Neuronal stem cell (in vitro differentiated cells): ENCODE measurements at regions not wholly inside any gene's neighbourhood (a gene's known extent, or its start where the extent isn't known, plus 50 kb on each side); places are given as distances from the start of the nearest gene placed in this dataset.

ENCODE experiments used
- DNase-seq: peaks from one replicate; pipeline ENCODE4 v3.0.0-alpha.2; 2013; ENCODE audit warnings: low spot score
- H2AFZ ChIP-seq: one replicate; pipeline ENCODE4 v1.6.1; 2013; ENCODE audit warnings: mild to moderate bottlenecking, low read length, inconsistent platforms
- H2AK5ac ChIP-seq: 2 replicates; pipeline ENCODE4 v1.6.1; 2013; ENCODE audit warnings: low read depth, mild to moderate bottlenecking, inconsistent platforms, low read length, moderate library complexity, mixed read lengths
- H2BK120ac ChIP-seq: 2 replicates; pipeline ENCODE4 v1.6.1; 2013; ENCODE audit warnings: low read depth, mild to moderate bottlenecking, inconsistent platforms, low read length, moderate library complexity, mixed read lengths
- H2BK12ac ChIP-seq: one replicate; pipeline ENCODE4 v1.6.1; 2013; ENCODE audit warnings: low read length, inconsistent platforms
- H2BK15ac ChIP-seq: 2 replicates; pipeline ENCODE4 v1.6.1; 2013; ENCODE audit warnings: mild to moderate bottlenecking, low read length, inconsistent platforms, mixed read lengths
- H2BK5ac ChIP-seq: one replicate; pipeline ENCODE4 v1.6.1; 2013; ENCODE audit warnings: inconsistent platforms, mild to moderate bottlenecking, low read length, moderate library complexity
- H3K14ac ChIP-seq: one replicate; pipeline ENCODE4 v1.6.1; 2013; ENCODE audit warnings: low read length, inconsistent platforms
- H3K18ac ChIP-seq: 2 replicates; pipeline ENCODE4 v1.6.1; 2013; ENCODE audit warnings: low read length, inconsistent platforms
- H3K23ac ChIP-seq: 2 replicates; pipeline ENCODE4 v1.6.1; 2013; ENCODE audit warnings: low read depth, mild to moderate bottlenecking, mixed read lengths, low read length, inconsistent platforms; ENCODE audit not compliant: poor library complexity
- H3K27ac ChIP-seq: replicated peaks from 3 replicates; pipeline ENCODE4 v1.5.1; 2013; ENCODE audit warnings: low read length, inconsistent platforms
- H3K27me3 ChIP-seq, 3 experiments: 2 replicates each; pipeline ENCODE4 v1.6.1; 2013; ENCODE audit warnings: low read length in 3 of 3, mild to moderate bottlenecking in 2 of 3, inconsistent platforms in 1 of 3, low read depth in 1 of 3, mixed read lengths in 1 of 3, moderate library complexity in 1 of 3; ENCODE audit not compliant: control insufficient read depth in 3 of 3, insufficient read depth in 3 of 3
- H3K36me3 ChIP-seq, 2 donors: replicated peaks in 1 of 2; 2 replicates each; pipeline ENCODE4 v1.6.1; 2013; ENCODE audit warnings: low read length in 2 of 2; ENCODE audit not compliant: control insufficient read depth in 2 of 2, insufficient read depth in 2 of 2
- H3K4ac ChIP-seq: 2 replicates; pipeline ENCODE4 v1.6.1; 2013; ENCODE audit warnings: inconsistent platforms, mild to moderate bottlenecking, low read length, moderate library complexity
- H3K4me1 ChIP-seq, 2 donors: 1 replicate in 1 of 2; 2 replicates in 1 of 2; pipeline ENCODE4 v1.6.1; 2013; ENCODE audit warnings: low read length in 2 of 2, low read depth in 1 of 2; ENCODE audit not compliant: control insufficient read depth in 2 of 2, insufficient read depth in 1 of 2
- H3K4me2 ChIP-seq: one replicate; pipeline ENCODE4 v1.6.1; 2013; ENCODE audit warnings: mild to moderate bottlenecking, low read length, inconsistent platforms; ENCODE audit not compliant: insufficient read depth, poor library complexity, severe bottlenecking
- H3K4me3 ChIP-seq, 2 donors: 2 replicates each; pipeline ENCODE4 v1.5.1; 2013; ENCODE audit warnings: low read length in 2 of 2, mild to moderate bottlenecking in 2 of 2, inconsistent platforms in 1 of 2, moderate library complexity in 1 of 2
- H3K79me1 ChIP-seq: one replicate; pipeline ENCODE4 v1.6.1; 2013; ENCODE audit warnings: low read depth, mild to moderate bottlenecking, inconsistent platforms, low read length, moderate library complexity
- H3K9ac ChIP-seq: one replicate; pipeline ENCODE4 v1.6.1; 2013; ENCODE audit warnings: mild to moderate bottlenecking, low read depth, low read length, inconsistent platforms; ENCODE audit not compliant: poor library complexity
- H3K9me3 ChIP-seq, 2 donors: replicated peaks in 1 of 2; 2 replicates each; pipeline versions ENCODE3 to v1.6.1; 2013; ENCODE audit warnings: low read length in 2 of 2, mild to moderate bottlenecking in 2 of 2, inconsistent platforms in 1 of 2, low read depth in 1 of 2, mixed read lengths in 1 of 2, moderate library complexity in 1 of 2; ENCODE audit not compliant: control insufficient read depth in 2 of 2, insufficient read depth in 1 of 2
- H4K8ac ChIP-seq: one replicate; pipeline ENCODE4 v1.6.1; 2013; ENCODE audit warnings: low read depth, mild to moderate bottlenecking, inconsistent platforms, low read length, moderate library complexity
- H4K91ac ChIP-seq: one replicate; pipeline ENCODE4 v1.6.1; 2013; ENCODE audit warnings: low read length, low read depth, mild to moderate bottlenecking, inconsistent platforms; ENCODE audit not compliant: poor library complexity
- WGBS, 2 donors: extraction: QIAGEN DNeasy Blood & Tissue Kit; methylation state at CpG; one replicate each; pipeline ENCODE4 v1.1.7; 2013; ENCODE audit warnings: missing lambda C conversion rate in 2 of 2, mixed read lengths in 1 of 2; ENCODE audit not compliant: insufficient read length in 2 of 2, insufficient replicate concordance in 1 of 2; ENCODE audit errors: extremely low coverage in 2 of 2; 5-methylcytosine and 5-hydroxymethylcytosine counted together

DNA sequence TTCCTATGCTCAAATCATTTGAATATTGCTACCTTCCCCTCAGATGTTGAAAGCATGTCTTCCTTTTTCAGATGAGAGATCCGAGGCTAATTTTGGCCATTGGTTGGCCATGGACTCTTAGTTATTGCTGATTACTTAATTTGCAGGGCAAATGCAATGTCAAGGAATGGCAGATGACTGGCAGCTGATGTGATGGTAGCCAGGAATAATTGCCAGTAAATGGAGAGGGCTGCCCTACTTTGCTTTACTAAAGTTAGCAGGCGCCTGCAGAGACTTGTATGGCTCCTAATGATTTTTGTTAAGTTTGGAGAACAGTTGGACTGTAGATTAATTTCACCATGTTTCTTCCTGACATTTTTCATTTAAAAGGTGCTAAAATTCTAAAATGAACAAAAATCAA is 128.9 kb downstream of the XCL2 start:
- no peak for DNase-seq
- H2AFZ ChIP-seq, result no peak overlapping the region
- no peak overlapping the region for H3K23ac ChIP-seq
- H2BK12ac ChIP-seq, result no peak overlapping the region
- no peaks in the 10 kb centered on the region for H3K27me3 ChIP-seq
- no peak overlapping the region for H2BK120ac ChIP-seq
- H4K8ac ChIP-seq, result no peak overlapping the region
- H3K79me1 ChIP-seq, result no peaks in the 10 kb centered on the region
- H2AK5ac ChIP-seq, result no peak overlapping the region
- H2BK5ac ChIP-seq, result no peak overlapping the region
- H3K4ac ChIP-seq, result no peak overlapping the region
- H3K4me2 ChIP-seq, result no peak overlapping the region
- no peaks in the 10 kb centered on the region for H3K36me3 ChIP-seq
- H3K9me3 ChIP-seq, result no peaks in the 10 kb centered on the region
- no peak overlapping the region for H3K18ac ChIP-seq
- no peak overlapping the region for H3K14ac ChIP-seq
- no peak overlapping the region for H3K9ac ChIP-seq
- no CpG with 5 or more reads among the region's 2 CpGs for WGBS, 2 donors
- H3K4me1 ChIP-seq, result no peaks in the 10 kb centered on the region
- H3K4me3 ChIP-seq, result no peak overlapping the region
- no peak overlapping the region for H3K27ac ChIP-seq
- no peak overlapping the region for H2BK15ac ChIP-seq
- H4K91ac ChIP-seq, result no peak overlapping the region

DNA sequence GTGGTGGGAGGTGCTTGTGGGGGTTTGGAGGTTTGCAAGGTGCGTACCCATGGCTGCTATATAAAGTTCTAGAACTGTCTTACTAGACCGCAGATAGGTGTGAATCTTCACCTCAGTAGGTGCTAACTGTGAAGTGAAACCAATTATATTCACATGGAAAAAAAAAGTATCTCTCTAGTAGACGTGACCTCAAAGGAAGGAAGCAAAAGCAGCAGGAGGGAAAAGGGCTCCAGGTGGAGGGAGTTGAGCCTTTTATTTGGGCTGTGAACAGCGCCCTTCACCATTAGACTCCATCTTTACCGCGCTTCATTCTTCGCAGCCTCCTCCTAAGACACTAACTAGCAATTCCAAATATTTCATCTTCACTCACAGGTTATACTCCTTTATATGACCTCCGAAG is 129.8 kb downstream of the TBX19 start:
- Histone ChIP-seq H3K4ac (no peak overlapping the region), H3K4me1 (no peaks in the 10 kb centered on the region), H3K36me3 (no peaks in the 10 kb centered on the region), H3K79me1 (no peaks in the 10 kb centered on the region), H4K91ac (no peak overlapping the region), H2AK5ac (no peak overlapping the region), H3K27ac (no peak overlapping the region), H3K4me3 (no peak overlapping the region), H2BK5ac (no peak overlapping the region), H2BK15ac (no peak overlapping the region), H2AFZ (no peak overlapping the region), H4K8ac (no peak overlapping the region), H3K14ac (no peak overlapping the region), H3K18ac (no peak overlapping the region), H3K9ac (no peak overlapping the region), H2BK120ac (no peak overlapping the region), H3K9me3 (no peaks in the 10 kb centered on the region), H2BK12ac (no peak overlapping the region), H3K27me3 (no peaks in the 10 kb centered on the region), H3K23ac (no peak overlapping the region), H3K4me2 (no peak overlapping the region)
- no peak for DNase-seq
- no CpG with 5 or more reads among the region's 8 CpGs for WGBS, 2 donors

DNA sequence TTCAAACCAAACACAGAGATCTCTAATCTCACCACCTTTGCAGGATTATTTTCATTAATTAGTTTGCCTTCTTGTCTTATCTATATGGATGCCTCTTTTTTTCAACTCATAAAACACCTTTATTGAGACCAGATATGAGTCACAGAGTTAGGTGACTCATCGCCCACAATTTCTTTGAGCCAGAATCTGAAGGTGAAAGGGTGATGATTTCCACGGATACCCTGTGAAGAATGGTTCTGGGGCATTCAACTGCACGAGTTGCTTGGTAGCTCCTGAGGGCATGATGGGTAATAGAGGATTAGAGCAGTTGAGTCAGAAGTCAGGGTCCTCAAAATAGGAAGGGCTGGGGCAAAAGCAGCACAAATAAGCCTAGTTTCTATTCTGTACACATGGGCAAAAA is 128.2 kb downstream of the TBX19 start:
- H3K4me1 ChIP-seq, result no peaks in the 10 kb centered on the region
- H3K4ac ChIP-seq, result no peak overlapping the region
- DNase-seq, result no peak
- no peak overlapping the region for H3K27ac ChIP-seq
- H3K18ac ChIP-seq, result no peak overlapping the region
- no peaks in the 10 kb centered on the region for H3K79me1 ChIP-seq
- no peak overlapping the region for H2BK5ac ChIP-seq
- H3K27me3 ChIP-seq, result no peaks in the 10 kb centered on the region
- no peak overlapping the region for H2BK120ac ChIP-seq
- no peak overlapping the region for H3K9ac ChIP-seq
- WGBS, 2 donors, result no CpG with 5 or more reads among the region's 3 CpGs
- no peak overlapping the region for H3K14ac ChIP-seq
- H2AK5ac ChIP-seq, result no peak overlapping the region
- H3K9me3 ChIP-seq, result no peaks in the 10 kb centered on the region
- no peak overlapping the region for H3K23ac ChIP-seq
- no peak overlapping the region for H4K91ac ChIP-seq
- no peak overlapping the region for H3K4me3 ChIP-seq
- no peak overlapping the region for H3K4me2 ChIP-seq
- no peak overlapping the region for H2BK15ac ChIP-seq
- H2AFZ ChIP-seq, result no peak overlapping the region
- H4K8ac ChIP-seq, result no peak overlapping the region
- no peaks in the 10 kb centered on the region for H3K36me3 ChIP-seq
- H2BK12ac ChIP-seq, result no peak overlapping the region

DNA sequence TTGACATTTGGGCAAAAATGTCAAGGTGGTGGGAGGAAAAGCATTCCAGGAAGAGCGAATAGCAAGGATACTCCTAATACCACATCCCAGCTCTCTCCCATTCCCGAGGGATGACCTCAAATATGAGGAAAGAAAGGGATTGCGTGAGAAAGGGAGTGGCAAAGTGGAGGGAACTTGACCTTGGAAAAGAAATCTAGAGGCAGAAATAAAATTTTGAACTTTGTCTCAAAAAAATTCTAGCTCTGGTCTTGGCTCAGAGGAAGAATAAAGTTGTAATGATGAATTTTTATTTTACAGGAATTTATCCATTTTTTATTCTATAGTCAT is 127.8 kb downstream of the TBX19 start:
- no peak overlapping the region for H3K27ac ChIP-seq
- H3K18ac ChIP-seq, result no peak overlapping the region
- no peaks in the 10 kb centered on the region for H3K4me1 ChIP-seq
- no peak overlapping the region for H2BK120ac ChIP-seq
- no peaks in the 10 kb centered on the region for H3K27me3 ChIP-seq
- H3K9ac ChIP-seq, result no peak overlapping the region
- H2BK5ac ChIP-seq, result no peak overlapping the region
- no peak overlapping the region for H2AK5ac ChIP-seq
- H3K79me1 ChIP-seq, result no peaks in the 10 kb centered on the region
- DNase-seq, result no peak
- no peak overlapping the region for H3K4ac ChIP-seq
- H4K8ac ChIP-seq, result no peak overlapping the region
- no peak overlapping the region for H2BK12ac ChIP-seq
- H3K4me3 ChIP-seq, result no peak overlapping the region
- no peak overlapping the region for H2AFZ ChIP-seq
- no peaks in the 10 kb centered on the region for H3K9me3 ChIP-seq
- H3K4me2 ChIP-seq, result no peak overlapping the region
- no peak overlapping the region for H3K23ac ChIP-seq
- no peaks in the 10 kb centered on the region for H3K36me3 ChIP-seq
- H4K91ac ChIP-seq, result no peak overlapping the region
- no peak overlapping the region for H3K14ac ChIP-seq
- no peak overlapping the region for H2BK15ac ChIP-seq
- no CpG with 5 or more reads among the region's 3 CpGs for WGBS, 2 donors
